Activated T-helper 17 cell treated with anti-CD3 and anti-CD28 coated beads, Interleukin-2, amount 50 U/mL, for 72 hours (primary cell): ENCODE measurements at regions not wholly inside any gene's neighbourhood (a gene's known extent, or its start where the extent isn't known, plus 50 kb on each side); places are given as distances from the start of the nearest gene placed in this dataset.
"Not testable (repeated sequence)": the region's sequence is repeated elsewhere in the genome, so short reads cannot be mapped to it uniquely, and the experiment has no call there.

ENCODE experiments used
- ATAC-seq: fragments of 150-1000 bp; cut with Tn5 transposase; replicated peaks from 2 replicates; pipeline ENCODE4 v1.10.0; 2021; ENCODE audit warnings: mild to moderate bottlenecking, moderate library complexity
- H3K27ac Mint-ChIP-seq: one replicate; pipeline ENCODE4 v1.8.0; 2022; ENCODE audit warnings: mixed read lengths
- H3K27me3 Mint-ChIP-seq: one replicate; pipeline ENCODE4 v1.8.0; 2022; ENCODE audit warnings: mixed read lengths
- H3K36me3 Mint-ChIP-seq: one replicate; pipeline ENCODE4 v1.8.0; 2022; ENCODE audit warnings: low read depth, mild to moderate bottlenecking, mixed read lengths
- H3K4me1 Mint-ChIP-seq: one replicate; pipeline ENCODE4 v1.8.0; 2022; ENCODE audit warnings: mixed read lengths
- H3K4me3 Mint-ChIP-seq: one replicate; pipeline ENCODE4 v1.8.0; 2022; ENCODE audit warnings: mild to moderate bottlenecking, mixed read lengths
- H3K9me3 Mint-ChIP-seq: one replicate; pipeline ENCODE4 v1.8.0; 2022; ENCODE audit warnings: mixed read lengths

DNA sequence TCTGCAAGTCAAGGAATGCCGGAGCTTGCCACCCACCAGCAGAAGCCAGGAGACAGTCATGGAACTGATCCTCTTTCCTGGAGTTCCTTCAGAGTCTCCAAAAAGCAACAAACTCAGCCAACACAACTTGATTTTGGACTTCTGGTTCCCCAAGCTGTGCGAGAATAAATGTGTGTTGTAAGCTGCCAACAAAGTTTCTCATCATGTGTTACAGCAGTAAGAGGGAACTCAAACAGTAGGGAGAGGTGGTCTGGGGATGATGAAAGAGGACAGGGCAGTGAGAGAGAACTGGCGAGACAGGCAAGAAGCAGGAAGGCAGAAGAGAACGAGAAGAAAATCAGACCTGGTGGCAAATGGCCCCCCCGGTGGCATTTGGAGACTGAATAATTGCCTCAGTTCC, 204.9 kb downstream of the MAF start:
- no peak for ATAC-seq
- no peaks in the 10 kb centered on the region for H3K9me3 Mint-ChIP-seq
- H3K27me3 Mint-ChIP-seq, result no peaks in the 10 kb centered on the region
- H3K36me3 Mint-ChIP-seq, result no peaks in the 10 kb centered on the region
- peaks cover 10% of the 10 kb centered on the region for H3K4me1 Mint-ChIP-seq
- peak overlapping the region; percentile 1 for H3K27ac Mint-ChIP-seq
- no peak overlapping the region for H3K4me3 Mint-ChIP-seq

- Mint-ChIP-seq H3K27ac (peak overlapping the region; percentile 16), H3K4me1 (peaks cover 10% of the 10 kb centered on the region), H3K4me3 (no peak overlapping the region), H3K36me3 (no peaks in the 10 kb centered on the region), H3K9me3 (no peaks in the 10 kb centered on the region), H3K27me3 (no peaks in the 10 kb centered on the region)
- no peak for ATAC-seq
These were observed 206.3 kb downstream of the MAF start for GRCh38 chr16:79394206-79394605.

GRCh38 chr16:79393564-79393963, 207.0 kb downstream of the MAF start:
- Mint-ChIP-seq H3K27me3 (no peaks in the 10 kb centered on the region), H3K4me1 (peaks cover 10% of the 10 kb centered on the region), H3K9me3 (no peaks in the 10 kb centered on the region), H3K27ac (no peak overlapping the region), H3K36me3 (no peaks in the 10 kb centered on the region), H3K4me3 (no peak overlapping the region)
- no peak for ATAC-seq

GRCh38 chr16:79393127-79393526, 207.4 kb downstream of the MAF start:
- no peak overlapping the region for H3K27ac Mint-ChIP-seq
- ATAC-seq, result no peak
- H3K9me3 Mint-ChIP-seq, result no peaks in the 10 kb centered on the region
- H3K4me1 Mint-ChIP-seq, result peaks cover 10% of the 10 kb centered on the region
- H3K27me3 Mint-ChIP-seq, result no peaks in the 10 kb centered on the region
- no peaks in the 10 kb centered on the region for H3K36me3 Mint-ChIP-seq
- H3K4me3 Mint-ChIP-seq, result no peak overlapping the region

- Mint-ChIP-seq H3K27me3 (no peaks in the 10 kb centered on the region), H3K4me1 (peaks cover 10% of the 10 kb centered on the region), H3K27ac (peak overlapping the region; percentile 79), H3K36me3 (no peaks in the 10 kb centered on the region), H3K4me3 (no peak overlapping the region), H3K9me3 (no peaks in the 10 kb centered on the region)
- ATAC-seq, result no peak
These were observed 208.5 kb downstream of the MAF start for GRCh38 chr16:79392081-79392480.

- no peaks in the 10 kb centered on the region for H3K36me3 Mint-ChIP-seq
- H3K27me3 Mint-ChIP-seq, result no peaks in the 10 kb centered on the region
- no peak overlapping the region for H3K4me3 Mint-ChIP-seq
- H3K9me3 Mint-ChIP-seq, result no peaks in the 10 kb centered on the region
- peaks cover 10% of the 10 kb centered on the region for H3K4me1 Mint-ChIP-seq
- H3K27ac Mint-ChIP-seq, result peak overlapping the region; percentile 79
- ATAC-seq, result no peak
These were observed 209.1 kb downstream of the MAF start for GRCh38 chr16:79391395-79391794.

DNA sequence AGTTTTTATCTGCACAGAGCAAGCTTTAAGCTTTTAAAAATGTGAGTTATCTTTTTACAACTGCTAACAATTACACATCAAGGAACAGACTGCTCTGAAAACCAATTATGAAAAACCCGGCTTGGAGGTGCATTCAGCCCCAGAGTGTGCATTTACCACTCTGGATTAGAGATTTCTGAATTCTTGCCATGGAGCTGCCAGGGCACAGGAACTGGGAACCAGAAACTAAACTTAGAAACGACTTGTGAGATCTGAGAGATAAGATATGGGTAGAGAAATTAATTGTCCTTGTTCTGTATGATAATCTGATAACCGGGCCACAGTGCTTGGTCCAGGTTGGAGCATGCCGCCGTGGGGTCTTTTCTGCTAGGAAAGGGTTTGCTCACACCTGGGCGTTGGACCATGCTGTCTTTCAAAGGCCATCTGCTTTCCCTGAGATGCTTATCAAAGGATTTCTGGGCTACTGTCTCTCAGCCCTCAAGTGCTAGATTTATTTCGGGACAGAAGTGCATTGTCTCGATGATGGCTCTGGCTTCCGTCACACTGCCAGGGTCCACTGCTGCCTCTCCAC, 210.0 kb downstream of the MAF start:
- Mint-ChIP-seq H3K27me3 (no peaks in the 10 kb centered on the region), H3K4me3 (no peak overlapping the region), H3K27ac (no peak overlapping the region), H3K36me3 (no peaks in the 10 kb centered on the region), H3K9me3 (no peaks in the 10 kb centered on the region), H3K4me1 (peaks cover 10% of the 10 kb centered on the region)
- ATAC-seq, result no peak

GRCh38 chr16:79388396-79388795, 212.1 kb downstream of the MAF start:
- Mint-ChIP-seq H3K4me3 (no peak overlapping the region), H3K9me3 (no peaks in the 10 kb centered on the region), H3K27ac (no peak overlapping the region), H3K4me1 (peaks cover 10% of the 10 kb centered on the region), H3K27me3 (no peaks in the 10 kb centered on the region), H3K36me3 (no peaks in the 10 kb centered on the region)
- no peak for ATAC-seq

GRCh38 chr16:79386299-79386698, 214.2 kb downstream of the MAF start:
- no peak for ATAC-seq
- Mint-ChIP-seq H3K27ac (no peak overlapping the region), H3K27me3 (no peaks in the 10 kb centered on the region), H3K9me3 (no peaks in the 10 kb centered on the region), H3K4me1 (peaks cover 9% of the 10 kb centered on the region), H3K4me3 (no peak overlapping the region), H3K36me3 (no peaks in the 10 kb centered on the region)

DNA sequence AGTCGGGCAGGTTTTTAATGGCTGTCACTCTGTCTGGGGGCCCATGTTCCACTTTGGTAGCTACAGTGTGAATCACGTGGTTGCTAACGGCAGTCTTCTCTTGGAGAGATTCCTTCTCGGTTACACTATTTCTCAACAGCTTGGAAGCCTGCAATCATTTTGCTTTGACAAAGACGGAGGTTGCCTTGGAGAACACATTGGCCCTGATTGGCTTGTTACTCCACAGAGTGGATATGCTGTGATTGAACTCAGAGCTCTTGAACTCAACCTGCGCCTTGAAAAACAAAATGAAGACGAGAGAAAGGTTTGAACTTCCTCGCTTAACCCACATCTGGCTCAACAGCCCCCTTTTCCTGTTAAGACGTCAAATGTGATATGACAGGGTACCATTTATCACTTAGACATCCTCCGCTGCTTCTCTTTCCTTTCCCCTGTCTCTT, 218.9 kb downstream of the MAF start:
- H3K4me3 Mint-ChIP-seq, result peak overlapping the region; percentile 71
- peak; percentile 29 for ATAC-seq
- H3K4me1 Mint-ChIP-seq, result peaks cover 25% of the 10 kb centered on the region
- peak overlapping the region; percentile 88 for H3K27ac Mint-ChIP-seq
- no peaks in the 10 kb centered on the region for H3K36me3 Mint-ChIP-seq
- H3K9me3 Mint-ChIP-seq, result no peaks in the 10 kb centered on the region
- H3K27me3 Mint-ChIP-seq, result no peaks in the 10 kb centered on the region

DNA sequence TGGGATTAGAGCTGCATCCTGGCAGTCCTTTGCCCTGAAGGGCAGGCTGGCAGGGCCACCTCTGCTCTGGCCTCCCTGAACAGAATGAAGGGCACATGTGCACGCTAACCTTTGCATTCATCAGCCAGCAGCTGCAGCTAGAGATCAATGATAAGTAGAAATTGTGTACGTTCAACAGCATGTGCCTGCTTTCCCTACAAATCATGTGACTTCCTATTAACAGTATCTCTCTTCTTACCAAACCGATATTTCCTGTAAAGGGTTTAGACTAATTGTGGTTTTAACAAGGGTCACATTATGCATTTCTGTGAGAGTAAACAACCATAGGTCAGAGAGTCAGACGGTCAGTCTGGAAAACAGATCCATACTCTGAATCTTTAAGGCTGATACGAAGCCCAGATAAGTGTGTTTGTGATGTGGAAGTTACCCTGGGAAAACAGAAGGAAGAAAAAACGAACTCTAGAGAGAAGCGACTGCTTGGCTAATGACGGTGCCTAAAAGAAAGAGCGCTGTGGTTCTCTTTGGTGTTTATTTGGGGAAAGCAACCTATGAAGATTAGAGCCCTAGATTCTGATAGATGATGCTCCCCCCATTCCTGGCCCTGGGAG, 219.4 kb downstream of the MAF start:
- Mint-ChIP-seq H3K27me3 (no peaks in the 10 kb centered on the region), H3K36me3 (no peaks in the 10 kb centered on the region), H3K4me1 (peaks cover 25% of the 10 kb centered on the region), H3K4me3 (peak overlapping the region; percentile 71), H3K9me3 (no peaks in the 10 kb centered on the region), H3K27ac (peak overlapping the region; percentile 88)
- ATAC-seq, result peak; percentile 47

GRCh38 chr16:79379095-79379494, 221.4 kb downstream of the MAF start:
- no peak for ATAC-seq

GRCh38 chr16:79377082-79377481, 223.5 kb downstream of the MAF start:
- H3K9me3 Mint-ChIP-seq, ATAC-seq, H3K27me3 Mint-ChIP-seq, H3K36me3 Mint-ChIP-seq, H3K27ac Mint-ChIP-seq, H3K4me3 Mint-ChIP-seq: not testable (repeated sequence)
- peaks cover 41% of the 10 kb centered on the region for H3K4me1 Mint-ChIP-seq

More at GRCh38 chr16:79379095-79379494, 221.4 kb downstream of the MAF start:
- H3K36me3 Mint-ChIP-seq, result no peaks in the 10 kb centered on the region
- H3K4me3 Mint-ChIP-seq, result no peak overlapping the region
- H3K27me3 Mint-ChIP-seq, result no peaks in the 10 kb centered on the region
- no peak overlapping the region for H3K27ac Mint-ChIP-seq
- peaks cover 4% of the 10 kb centered on the region for H3K9me3 Mint-ChIP-seq
- H3K4me1 Mint-ChIP-seq, result peaks cover 34% of the 10 kb centered on the region

DNA sequence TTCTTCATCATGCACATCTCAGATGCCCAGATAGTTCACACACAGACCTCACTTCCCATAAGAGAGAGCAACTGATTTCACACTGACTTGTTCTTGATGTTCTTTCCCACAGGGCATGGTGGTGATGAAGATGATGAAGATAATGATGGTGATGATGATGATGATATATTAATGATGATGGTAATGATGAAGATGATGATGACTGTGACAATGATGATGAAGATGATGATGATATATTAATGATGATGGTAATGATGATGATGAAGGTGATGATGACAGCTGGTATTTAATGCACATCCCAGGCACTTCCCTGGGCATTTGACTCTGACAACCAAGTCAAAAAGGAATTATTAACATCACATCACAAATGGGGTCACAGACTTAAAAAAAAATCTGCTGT, 225.2 kb downstream of the MAF start:
- H3K9me3 Mint-ChIP-seq, result peaks cover 17% of the 10 kb centered on the region
- no peaks in the 10 kb centered on the region for H3K27me3 Mint-ChIP-seq

DNA sequence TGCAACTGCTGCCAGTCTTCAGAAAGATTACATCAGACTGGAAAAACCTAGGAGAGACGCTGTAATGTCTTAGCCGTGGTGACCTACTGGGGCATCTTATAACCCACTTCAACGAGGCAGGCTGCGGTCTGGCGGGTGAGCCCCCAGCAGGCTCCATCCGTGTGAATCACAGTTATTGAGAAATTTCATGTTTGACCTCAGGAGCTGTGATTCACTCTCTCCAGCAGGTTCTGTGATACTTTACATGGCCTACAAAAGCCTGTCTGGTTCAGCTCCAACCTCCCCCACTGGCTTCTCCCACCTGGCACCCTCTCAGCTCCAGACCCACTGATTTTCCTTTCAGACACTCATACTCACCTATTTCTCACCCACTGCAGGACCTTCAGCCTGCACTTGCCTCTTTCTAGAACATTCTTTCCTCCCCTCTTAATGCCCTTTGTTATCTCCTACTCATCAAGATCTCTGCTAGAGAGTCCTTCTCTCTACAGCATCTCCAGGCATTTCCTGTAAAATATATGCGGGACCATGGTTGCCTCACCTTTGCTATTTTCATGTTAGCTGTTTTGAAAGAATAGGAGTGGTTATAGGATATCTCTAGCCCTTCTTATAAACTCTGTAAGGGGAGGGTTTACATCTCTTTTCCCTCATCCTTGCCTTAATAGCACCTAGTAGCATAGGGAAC, 227.9 kb downstream of the MAF start:
- Mint-ChIP-seq H3K9me3 (peaks cover 19% of the 10 kb centered on the region), H3K4me1 (peaks cover 34% of the 10 kb centered on the region), H3K27me3 (no peaks in the 10 kb centered on the region), H3K27ac (peak overlapping the region; percentile 94), H3K36me3 (peaks cover 15% of the 10 kb centered on the region), H3K4me3 (peak overlapping the region; percentile 46)
- ATAC-seq, result peak; percentile 83

More for the DNA sequence above, 225.2 kb downstream of the MAF start:
- peaks cover 38% of the 10 kb centered on the region for H3K4me1 Mint-ChIP-seq
- peaks cover 15% of the 10 kb centered on the region for H3K36me3 Mint-ChIP-seq
- H3K27ac Mint-ChIP-seq, result no peak overlapping the region
- ATAC-seq, result no peak
- no peak overlapping the region for H3K4me3 Mint-ChIP-seq
